Left cardiac atrium (tissue), 4 donors: ENCODE measurements at regions not wholly inside any gene's neighbourhood (a gene's known extent, or its start where the extent isn't known, plus 50 kb on each side); places are given as distances from the start of the nearest gene placed in this dataset.
"Not testable (repeated sequence)": the region's sequence is repeated elsewhere in the genome, so short reads cannot be mapped to it uniquely, and the experiment has no call there.

Experiments used
- ATAC-seq, 2 donors: fragments of 200-7000 bp; cut with Tn5 transposase; one replicate each; pipeline ENCODE4 v1.9.1; 2020; ENCODE audit warnings: mild to moderate bottlenecking in 2 of 2, moderate library complexity in 2 of 2
- DNase-seq: peaks from one replicate; pipeline ENCODE4 v3.0.0-alpha.2; 2020
- intact Hi-C, 2 donors: fragments of 100-400 bp; cut with DNase I; formaldehyde crosslinking; loops; one replicate each; pipeline versions ENCODE4 v1.14.1 to v1.15.1; 2022 to 2023
- donor health status: DM: no; HTN: yes; CAD: no.
- donor health status: DM: no; HTN: yes; CAD: no; lungs with severe emphysema.
- donor health status: DM: yes; HTN: yes; CAD: no.
- donor health status: Dilated cardiomyopathy.

DNA sequence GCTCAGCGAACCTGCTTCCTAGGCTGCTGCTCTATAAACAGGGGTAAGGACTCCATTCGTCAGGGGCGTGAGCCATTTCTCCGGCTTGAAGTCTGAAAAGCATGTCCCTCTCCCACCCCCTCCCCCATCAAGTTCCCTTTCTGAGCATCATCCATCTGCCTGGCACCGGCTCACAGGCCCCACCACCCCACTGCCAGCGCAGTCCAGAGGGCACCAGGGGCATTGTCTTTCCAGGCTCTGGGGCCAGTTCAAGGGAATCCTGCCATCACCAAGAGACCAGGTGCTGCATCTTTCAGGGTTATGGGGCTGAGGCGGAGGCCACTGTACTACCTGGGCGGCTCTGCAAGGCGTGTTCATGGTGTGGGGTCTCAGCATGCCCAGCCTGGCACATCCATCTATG is 64.7 kb upstream of the EDAR start:
- ATAC-seq (no peak), DNase-seq (no peak)
- intact Hi-C loops, result no loop called here

DNA sequence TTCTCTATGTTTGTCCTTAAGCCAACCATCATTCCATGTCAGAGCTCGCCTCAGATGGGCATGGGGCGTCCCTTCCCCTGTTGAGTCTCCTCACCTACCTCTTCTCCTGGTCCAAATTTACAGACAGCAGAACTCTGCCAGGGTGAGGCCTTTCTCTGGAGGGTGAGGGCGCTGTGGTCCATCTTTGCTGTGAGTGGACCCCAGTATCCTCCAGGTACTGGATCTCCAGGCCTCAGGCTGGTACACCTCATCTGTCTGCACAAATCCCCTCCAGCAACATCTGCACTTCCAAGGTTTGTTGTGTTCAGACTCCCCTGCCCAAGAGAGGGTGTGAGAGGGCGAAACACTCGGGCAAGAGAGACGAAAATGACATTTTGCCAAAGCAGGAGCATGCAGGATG is 63.9 kb upstream of the EDAR start:
- intact Hi-C loops, result no loop called here
- ATAC-seq (no peak), DNase-seq (no peak)

DNA sequence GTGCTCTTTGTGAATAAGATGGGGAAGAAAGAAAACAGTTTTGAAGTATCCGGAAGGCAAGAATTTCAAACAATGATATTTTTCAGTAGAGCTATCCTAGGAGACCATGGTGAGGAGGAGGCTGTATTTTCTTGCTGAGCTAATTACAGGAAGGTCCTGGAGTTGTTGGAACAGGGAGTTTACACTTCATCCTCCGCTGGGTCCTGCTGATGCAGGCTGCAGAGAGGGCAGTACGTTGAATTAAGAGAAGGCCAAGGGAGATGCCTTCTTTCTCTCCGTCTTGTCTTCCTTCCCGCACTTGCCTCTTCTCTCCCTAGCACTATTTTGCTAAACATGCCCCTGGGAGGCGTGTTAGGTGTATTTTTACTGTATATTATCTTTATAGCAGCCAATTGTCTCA is 60.0 kb upstream of the EDAR start:
- DNase-seq (no peak), ATAC-seq (no peak)
- intact Hi-C loops, result no loop called here

DNA sequence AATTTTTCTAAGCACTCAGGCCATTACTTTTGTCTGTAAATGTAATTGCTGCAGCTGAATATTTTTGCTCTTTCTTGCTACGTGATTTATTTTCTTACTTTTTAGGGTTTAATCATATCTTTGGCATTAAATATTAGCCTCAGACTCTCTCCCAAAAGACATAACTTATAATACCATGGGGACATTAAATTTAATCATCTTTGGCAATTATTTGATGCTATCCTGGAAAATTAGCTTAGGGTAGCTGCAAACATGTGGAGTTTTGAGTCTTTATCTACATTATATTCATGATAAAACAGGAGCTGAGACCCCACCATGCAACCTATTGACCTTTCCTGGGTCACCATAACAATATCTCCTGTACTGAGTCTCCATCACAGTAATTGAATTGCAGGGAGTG is 59.1 kb upstream of the EDAR start:
- no peak for DNase-seq
- ATAC-seq, result no peak
- intact Hi-C loops, result no loop called here

DNA sequence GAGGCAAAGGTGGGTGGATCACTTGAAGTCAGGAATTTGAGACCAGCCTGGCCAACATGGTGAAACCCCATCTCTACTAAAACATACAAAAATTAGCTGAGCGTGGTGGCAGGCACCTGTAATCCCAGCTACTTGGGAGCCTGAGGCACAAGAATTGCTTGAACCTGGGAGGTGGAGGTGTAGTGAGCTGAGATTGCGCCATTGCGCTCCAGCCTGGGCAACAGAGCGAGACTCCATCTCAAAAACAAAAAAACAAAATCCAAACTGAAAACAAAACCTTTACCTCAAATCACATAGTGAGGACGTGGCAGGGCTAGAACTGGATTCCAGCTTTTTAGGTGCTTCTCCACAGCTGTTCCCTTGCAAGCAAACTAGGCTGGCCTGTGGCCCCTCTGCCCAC is 58.5 kb upstream of the EDAR start:
- DNase-seq, intact Hi-C loops, ATAC-seq: not testable (repeated sequence)

DNA sequence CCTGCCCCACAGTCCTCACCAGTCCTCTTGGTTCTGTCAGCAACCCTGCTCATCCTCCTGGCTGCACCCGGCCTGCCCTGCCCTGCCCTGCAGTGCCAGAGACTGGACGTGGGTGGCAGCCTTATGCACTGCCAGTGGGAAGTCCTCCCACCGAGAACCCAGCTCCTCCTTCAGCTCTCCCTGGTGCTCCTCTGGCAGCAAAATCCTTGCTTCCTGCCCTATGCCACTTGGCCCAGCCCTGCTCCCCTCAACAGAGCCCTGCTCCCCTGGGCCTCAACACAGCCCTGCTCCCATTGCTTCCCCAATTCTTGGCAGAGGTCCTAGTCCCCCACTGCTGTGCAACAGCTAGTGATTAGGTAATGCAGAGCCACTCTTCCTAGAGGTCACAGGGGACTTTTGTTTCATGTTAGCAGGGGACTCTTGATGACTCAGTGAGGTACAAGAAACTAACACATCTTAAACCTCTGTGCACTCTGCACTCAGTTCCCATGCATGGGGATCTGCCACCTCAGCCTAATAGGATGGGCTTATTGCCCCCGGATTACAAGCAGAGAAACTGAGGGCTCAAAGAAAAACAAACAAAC is 58.0 kb upstream of the EDAR start:
- ATAC-seq, result peak in 1 of 2 donors; percentile 63
- intact Hi-C loops, result no loop called here
- DNase-seq, result no peak

DNA sequence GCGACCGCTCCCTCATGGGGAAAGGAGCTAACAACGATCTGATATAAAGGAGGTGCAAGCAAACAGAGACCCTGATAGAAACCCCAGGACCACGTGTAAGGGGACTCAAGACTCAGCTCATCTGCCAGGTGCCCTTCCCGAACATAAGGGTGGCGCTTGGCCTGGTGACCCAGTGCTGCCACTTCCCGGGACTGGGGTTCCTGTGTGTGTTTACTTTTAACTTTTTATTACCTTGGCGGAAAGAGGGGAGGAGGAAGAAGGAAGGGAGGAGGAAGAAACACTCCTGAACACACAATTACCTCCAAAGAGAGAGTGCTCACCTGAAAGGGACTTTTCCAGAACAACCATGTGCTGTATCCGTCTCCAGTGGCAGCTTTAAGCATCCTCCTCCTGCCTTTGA is 56.5 kb upstream of the EDAR start:
- intact Hi-C loops, result no loop called here
- no peak for ATAC-seq
- DNase-seq, result no peak

DNA sequence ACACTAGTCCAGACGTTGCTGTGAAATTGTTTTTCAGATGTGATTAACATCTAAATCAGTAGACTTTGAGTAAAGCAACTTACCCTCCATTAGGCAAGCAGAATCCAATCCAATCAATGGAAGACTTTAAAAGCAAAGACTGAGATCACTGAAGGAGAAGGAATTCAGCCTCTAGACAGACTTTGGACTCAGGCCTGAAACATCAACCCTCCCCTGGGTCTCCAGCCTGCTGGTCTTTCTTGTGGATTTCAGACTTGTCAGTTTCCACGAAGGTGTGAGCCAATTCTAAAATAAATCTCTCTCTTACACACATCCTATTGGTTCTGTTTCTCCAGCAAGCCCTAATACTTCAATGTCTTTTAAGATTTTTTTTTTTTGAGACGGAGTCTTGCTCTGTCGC is 50.0 kb upstream of the EDAR start:
- ATAC-seq (no peak), DNase-seq (no peak)
- intact Hi-C loops, result no loop called here
